ENCODE measurements at regions not wholly inside any gene's neighbourhood (a gene's known extent, or its start where the extent isn't known, plus 50 kb on each side); places are given as distances from the start of the nearest gene placed in this dataset.

GRCh38 chr18:57991552-57991951 lies 52.5 kb upstream of the NEDD4L start:
- no peak for DNase-seq (ENCODE audit: low spot score)

GRCh38 chr18:57989536-57989935 lies 54.5 kb upstream of the NEDD4L start:
- DNase-seq (ENCODE audit: low spot score), result no peak

GRCh38 chr18:57984490-57985115 lies 59.4 kb upstream of the NEDD4L start:
- no peak for DNase-seq (ENCODE audit: low spot score)

- no peak for DNase-seq (ENCODE audit: low spot score)
Observed at GRCh38 chr18:57983965-57984364, 60.1 kb upstream of the NEDD4L start.

GRCh38 chr18:57983472-57983871 lies 60.6 kb upstream of the NEDD4L start:
- DNase-seq (ENCODE audit: low spot score), result no peak

- no peak for DNase-seq (ENCODE audit: low spot score)
Observed at GRCh38 chr18:57982372-57983021, 61.5 kb upstream of the NEDD4L start.

- DNase-seq (ENCODE audit: low spot score), result no peak
Observed at GRCh38 chr18:57981308-57982028, 62.6 kb upstream of the NEDD4L start.

GRCh38 chr18:57980573-57981307 lies 63.3 kb upstream of the NEDD4L start:
- no peak for DNase-seq (ENCODE audit: low spot score)

- no peak for DNase-seq (ENCODE audit: low spot score)
Observed at GRCh38 chr18:57976230-57976773, 67.7 kb upstream of the NEDD4L start.

- DNase-seq (ENCODE audit: low spot score), result no peak
Observed at GRCh38 chr18:57975805-57976204, 68.2 kb upstream of the NEDD4L start.

GRCh38 chr18:57974585-57975265 lies 69.3 kb upstream of the NEDD4L start:
- no peak for DNase-seq (ENCODE audit: low spot score)

- no peak for DNase-seq (ENCODE audit: low spot score)
Observed at GRCh38 chr18:57973889-57974288, 70.1 kb upstream of the NEDD4L start.

- no peak for DNase-seq (ENCODE audit: low spot score)
Observed at GRCh38 chr18:57970356-57971095, 73.5 kb upstream of the NEDD4L start.

GRCh38 chr18:57969824-57970223 lies 74.2 kb upstream of the NEDD4L start:
- no peak for DNase-seq (ENCODE audit: low spot score)

- DNase-seq (ENCODE audit: low spot score), result no peak
Observed at GRCh38 chr18:57965246-57965645, 78.8 kb upstream of the NEDD4L start.

- no peak for DNase-seq (ENCODE audit: low spot score)
Observed at GRCh38 chr18:57961876-57962505, 82.0 kb upstream of the NEDD4L start.

- no peak for DNase-seq (ENCODE audit: low spot score)
Observed at GRCh38 chr18:57961411-57961810, 82.6 kb upstream of the NEDD4L start.

GRCh38 chr18:57959278-57959677 lies 84.7 kb upstream of the NEDD4L start:
- peak; percentile 71 for DNase-seq (ENCODE audit: low spot score)

GRCh38 chr18:57957210-57957609 lies 86.8 kb upstream of the NEDD4L start:
- no peak for DNase-seq (ENCODE audit: low spot score)

GRCh38 chr18:57956491-57956890 lies 87.5 kb upstream of the NEDD4L start:
- no peak for DNase-seq (ENCODE audit: low spot score)

GRCh38 chr18:57954935-57955334 lies 89.1 kb upstream of the NEDD4L start:
- no peak for DNase-seq (ENCODE audit: low spot score)

Measured in germinal center (tissue), 1 donor.